ENCODE measurements at regions not wholly inside any gene's neighbourhood (a gene's known extent, or its start where the extent isn't known, plus 50 kb on each side); places are given as distances from the start of the nearest gene placed in this dataset.

DNA sequence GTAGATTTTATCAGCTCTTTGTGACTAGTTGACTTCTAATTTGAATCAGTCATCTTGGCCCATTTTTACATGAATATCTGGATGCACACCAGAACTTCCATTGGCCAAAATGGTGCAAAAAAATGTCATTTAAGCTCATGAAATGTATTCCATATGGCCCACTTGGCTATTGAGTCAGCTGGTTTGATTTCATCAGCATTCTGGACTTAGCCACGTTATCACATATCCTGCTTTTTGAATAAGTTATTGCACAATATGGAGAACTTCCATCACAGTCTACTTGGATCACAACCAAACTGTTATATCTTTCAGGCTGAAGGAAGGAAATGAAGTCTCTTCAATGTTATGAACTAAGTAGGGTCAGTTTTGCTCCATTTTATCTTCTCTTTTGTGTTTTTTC, 640.6 kb downstream of the PCDH7 start:
- H3K9me3 ChIP-seq, result no peaks in the 10 kb centered on the region
- TF ChIP-seq POLR2A (IDR thresholded peaks at IDR 0.05), result no peak
- TF ChIP-seq CTCF (IDR thresholded peaks at IDR 0.05 in 4 of 5, conservative IDR thresholded peaks at IDR 0.05 in 1 of 5), result no peak
- H3K4me1 ChIP-seq, result no peaks in the 10 kb centered on the region
- peak in 1 of 2 donors; percentile 33 for ATAC-seq
- in situ Hi-C loops (cut with MboI; ENCODE audit: low sequenced_read_pairs in 4 of 4) (no loop called here), intact Hi-C loops (cut with DNase I; ENCODE audit: low total_unique reads) (no loop called here)
- H3K4me3 ChIP-seq, result no peak overlapping the region
- no peaks in the 10 kb centered on the region for H3K27me3 ChIP-seq
- H3K27ac ChIP-seq, result no peak overlapping the region
- H3K36me3 ChIP-seq, result no peaks in the 10 kb centered on the region
- no peak for DNase-seq

GRCh38 chr4:31362756-31363155, 642.6 kb downstream of the PCDH7 start:
- Histone ChIP-seq H3K36me3 (no peaks in the 10 kb centered on the region), H3K4me3 (no peak overlapping the region), H3K9me3 (no peaks in the 10 kb centered on the region), H3K27me3 (no peaks in the 10 kb centered on the region), H3K27ac (no peak overlapping the region), H3K4me1 (no peaks in the 10 kb centered on the region)
- intact Hi-C loops (cut with DNase I; ENCODE audit: low total_unique reads), result no loop called here
- no peak for DNase-seq
- in situ Hi-C loops (cut with MboI; ENCODE audit: low sequenced_read_pairs in 4 of 4), result no loop called here
- no peak for ATAC-seq
- no peak for TF ChIP-seq POLR2A (IDR thresholded peaks at IDR 0.05)
- TF ChIP-seq CTCF (IDR thresholded peaks at IDR 0.05 in 4 of 5, conservative IDR thresholded peaks at IDR 0.05 in 1 of 5), result no peak

DNA sequence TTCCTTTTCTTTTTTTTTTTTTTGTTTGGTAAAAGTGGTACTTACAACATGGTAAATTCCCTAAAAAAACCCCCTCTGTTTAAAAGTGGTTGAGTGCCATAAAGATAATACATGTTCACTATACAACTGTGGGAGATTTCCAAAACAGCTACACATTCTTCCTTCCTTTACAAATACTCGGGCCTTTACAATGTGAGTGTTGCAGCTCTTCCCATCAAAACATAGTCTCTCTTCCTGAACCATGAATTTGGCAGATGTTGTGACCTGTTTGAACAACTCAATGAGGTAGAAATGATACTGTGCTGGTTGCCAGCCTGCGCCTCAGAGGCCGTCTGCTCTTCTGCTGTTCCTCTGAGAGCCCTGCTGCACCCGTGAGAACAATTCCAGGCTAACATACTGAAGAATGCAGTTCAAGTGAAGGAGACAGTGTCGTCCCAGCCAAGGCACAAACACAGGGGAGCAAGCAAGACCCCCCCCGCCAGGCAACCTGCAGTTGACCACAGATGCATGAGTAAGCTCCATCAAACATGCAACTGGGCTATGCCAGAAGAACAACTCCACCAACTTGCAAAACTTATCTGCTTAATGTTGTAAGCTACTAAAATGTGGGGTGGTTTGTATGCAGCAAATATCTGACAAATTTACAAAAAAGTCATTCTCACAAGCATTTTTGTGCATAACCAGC, 645.0 kb downstream of the PCDH7 start:
- intact Hi-C loops (cut with DNase I; ENCODE audit: low total_unique reads) (no loop called here), in situ Hi-C loops (cut with MboI; ENCODE audit: low sequenced_read_pairs in 4 of 4) (no loop called here)
- ATAC-seq, result no peak
- Histone ChIP-seq H3K36me3 (no peaks in the 10 kb centered on the region), H3K4me3 (no peak overlapping the region), H3K9me3 (no peaks in the 10 kb centered on the region), H3K27ac (no peak overlapping the region), H3K27me3 (no peaks in the 10 kb centered on the region), H3K4me1 (no peaks in the 10 kb centered on the region)
- TF ChIP-seq CTCF (IDR thresholded peaks at IDR 0.05 in 4 of 5, conservative IDR thresholded peaks at IDR 0.05 in 1 of 5) (no peak), POLR2A (IDR thresholded peaks at IDR 0.05) (no peak)
- DNase-seq, result no peak

DNA sequence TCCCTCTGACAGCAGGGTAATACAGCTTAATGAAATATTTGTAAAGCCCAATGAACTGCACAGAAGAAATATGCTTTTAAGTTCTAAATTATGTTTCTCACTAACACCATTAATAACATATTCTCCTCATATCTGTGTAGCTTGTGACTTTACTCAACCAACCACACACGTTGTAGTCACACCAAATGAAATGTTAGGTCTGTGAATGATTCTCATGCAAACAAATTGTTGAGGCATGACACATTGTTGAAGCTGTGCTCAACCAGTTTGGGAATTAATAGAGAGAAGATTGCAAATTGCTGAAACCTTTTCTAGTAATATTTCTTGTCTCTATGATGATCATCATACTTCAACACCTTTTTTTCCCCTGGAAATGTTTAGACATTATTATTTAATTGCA, 645.9 kb downstream of the PCDH7 start:
- H3K9me3 ChIP-seq, result no peaks in the 10 kb centered on the region
- DNase-seq, result no peak
- ATAC-seq, result no peak
- TF ChIP-seq POLR2A (IDR thresholded peaks at IDR 0.05) (no peak), CTCF (IDR thresholded peaks at IDR 0.05 in 4 of 5, conservative IDR thresholded peaks at IDR 0.05 in 1 of 5) (no peak)
- H3K27ac ChIP-seq, result no peak overlapping the region
- no peak overlapping the region for H3K4me3 ChIP-seq
- in situ Hi-C loops (cut with MboI; ENCODE audit: low sequenced_read_pairs in 4 of 4) (no loop called here), intact Hi-C loops (cut with DNase I; ENCODE audit: low total_unique reads) (no loop called here)
- no peaks in the 10 kb centered on the region for H3K36me3 ChIP-seq
- H3K27me3 ChIP-seq, result no peaks in the 10 kb centered on the region
- no peaks in the 10 kb centered on the region for H3K4me1 ChIP-seq
